ENCODE measurements at regions not wholly inside any gene's neighbourhood (a gene's known extent, or its start where the extent isn't known, plus 50 kb on each side); places are given as distances from the start of the nearest gene placed in this dataset.

GRCh38 chr6:92847988-92848387, 571.4 kb downstream of the EPHA7 start:
- H3K9me3 ChIP-seq, result no peaks in the 10 kb centered on the region
- TF ChIP-seq CTCF (IDR thresholded peaks at IDR 0.05), result no peak
- no peak for DNase-seq (ENCODE audit: low spot score in 2 of 2)
- H3K36me3 ChIP-seq, result no peaks in the 10 kb centered on the region
- intact Hi-C loops (cut with DNase I), result no loop called here
- no peaks in the 10 kb centered on the region for H3K27me3 ChIP-seq
- no peaks in the 10 kb centered on the region for H3K4me1 ChIP-seq
- H3K27ac ChIP-seq, result no peak overlapping the region
- H3K4me3 ChIP-seq, result no peak overlapping the region

DNA sequence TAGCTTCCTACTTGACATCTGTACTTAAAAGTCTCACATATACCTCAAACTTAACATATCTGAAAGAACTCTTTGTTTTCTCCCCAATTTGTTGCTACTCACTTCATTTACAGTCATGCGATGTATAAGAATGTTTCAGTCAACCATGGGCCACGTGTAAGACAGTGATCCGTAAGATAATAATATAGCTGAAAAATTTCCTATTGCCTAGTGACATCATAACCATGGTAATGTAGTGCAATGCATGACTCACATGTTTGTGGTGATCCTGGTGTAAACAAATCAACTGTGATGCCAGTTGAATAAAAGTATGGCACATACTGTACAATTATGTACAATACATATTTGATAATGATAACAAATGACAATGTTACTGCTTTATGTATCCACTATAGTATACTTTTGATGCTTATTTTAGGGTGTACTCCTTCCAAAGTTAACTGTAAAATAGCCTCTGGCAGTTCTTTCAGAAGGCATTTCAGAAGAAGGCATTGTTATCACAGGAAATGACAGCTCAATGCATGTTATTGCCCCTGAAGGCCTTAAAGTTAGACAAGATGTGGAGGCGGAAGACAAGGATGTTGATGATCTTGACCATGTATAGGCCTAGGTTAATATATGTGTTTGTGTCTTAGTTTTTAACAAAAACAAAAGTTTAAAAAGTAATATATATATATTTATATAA, 579.0 kb downstream of the EPHA7 start:
- Histone ChIP-seq H3K4me3 (no peak overlapping the region), H3K9me3 (no peaks in the 10 kb centered on the region), H3K36me3 (no peaks in the 10 kb centered on the region), H3K4me1 (no peaks in the 10 kb centered on the region), H3K27me3 (no peaks in the 10 kb centered on the region), H3K27ac (no peak overlapping the region)
- intact Hi-C loops (cut with DNase I), result no loop called here
- DNase-seq (ENCODE audit: low spot score in 2 of 2), result no peak
- no peak for TF ChIP-seq CTCF (IDR thresholded peaks at IDR 0.05)

DNA sequence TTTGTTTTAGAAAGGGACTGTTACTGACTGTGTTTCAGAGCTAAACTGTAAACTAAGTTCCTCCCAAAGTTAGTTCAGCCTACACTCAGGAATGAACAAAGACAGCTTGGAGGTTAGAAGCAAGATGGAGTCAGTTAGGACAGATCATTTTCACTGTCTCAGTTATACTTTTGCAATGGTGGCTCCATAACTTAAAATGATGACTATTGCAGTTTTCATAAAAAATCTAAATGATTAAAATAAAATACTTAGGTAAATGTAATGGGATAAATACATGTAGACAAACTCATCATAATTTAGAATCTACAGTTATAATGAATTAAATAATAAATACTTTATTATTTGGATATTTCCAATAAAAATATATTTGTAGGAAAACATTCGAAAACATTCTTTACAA, 590.6 kb downstream of the EPHA7 start:
- Histone ChIP-seq H3K4me1 (no peaks in the 10 kb centered on the region), H3K27ac (no peak overlapping the region), H3K36me3 (no peaks in the 10 kb centered on the region), H3K27me3 (no peaks in the 10 kb centered on the region), H3K9me3 (no peaks in the 10 kb centered on the region), H3K4me3 (no peak overlapping the region)
- no peak for DNase-seq (ENCODE audit: low spot score in 2 of 2)
- intact Hi-C loops (cut with DNase I), result no loop called here
- no peak for TF ChIP-seq CTCF (IDR thresholded peaks at IDR 0.05)

DNA sequence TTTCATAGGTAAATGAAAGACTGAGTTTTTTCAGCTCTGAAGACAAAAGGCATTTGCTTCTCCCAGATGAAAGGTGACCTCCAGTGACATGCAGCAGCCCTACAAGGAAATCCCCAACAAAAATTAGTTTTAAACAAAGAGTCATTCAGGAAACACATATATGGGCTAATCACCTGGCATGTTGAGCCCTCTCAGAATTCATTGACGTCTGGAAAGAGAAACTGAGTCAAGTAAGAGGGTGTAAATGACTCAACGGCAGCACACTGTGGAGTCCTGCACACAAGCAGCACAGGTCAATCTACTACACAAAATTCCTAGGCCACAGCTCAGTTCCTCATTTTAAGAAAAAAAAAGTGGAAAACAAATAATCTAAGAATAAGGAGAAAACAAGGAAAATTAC, 592.3 kb downstream of the EPHA7 start:
- no peaks in the 10 kb centered on the region for H3K9me3 ChIP-seq
- intact Hi-C loops (cut with DNase I), result no loop called here
- H3K36me3 ChIP-seq, result no peaks in the 10 kb centered on the region
- no peak overlapping the region for H3K4me3 ChIP-seq
- H3K4me1 ChIP-seq, result no peaks in the 10 kb centered on the region
- no peak overlapping the region for H3K27ac ChIP-seq
- no peaks in the 10 kb centered on the region for H3K27me3 ChIP-seq
- no peak for TF ChIP-seq CTCF (IDR thresholded peaks at IDR 0.05)
- DNase-seq (ENCODE audit: low spot score in 2 of 2), result no peak

- no peaks in the 10 kb centered on the region for H3K9me3 ChIP-seq
- H3K4me3 ChIP-seq, result no peak overlapping the region
- H3K27me3 ChIP-seq, result no peaks in the 10 kb centered on the region
- no peaks in the 10 kb centered on the region for H3K36me3 ChIP-seq
- no peak for TF ChIP-seq CTCF (IDR thresholded peaks at IDR 0.05)
- intact Hi-C loops (cut with DNase I), result no loop called here
- no peak overlapping the region for H3K27ac ChIP-seq
- H3K4me1 ChIP-seq, result no peaks in the 10 kb centered on the region
- no peak for DNase-seq (ENCODE audit: low spot score in 2 of 2)
These were observed 592.7 kb downstream of the EPHA7 start for GRCh38 chr6:92826633-92827032.

- DNase-seq (ENCODE audit: low spot score in 2 of 2), result no peak
- Histone ChIP-seq H3K36me3 (no peaks in the 10 kb centered on the region), H3K9me3 (no peaks in the 10 kb centered on the region), H3K27ac (no peak overlapping the region), H3K4me3 (no peak overlapping the region), H3K4me1 (no peaks in the 10 kb centered on the region), H3K27me3 (no peaks in the 10 kb centered on the region)
- TF ChIP-seq CTCF (IDR thresholded peaks at IDR 0.05), result no peak
- intact Hi-C loops (cut with DNase I), result no loop called here
These were observed 597.1 kb downstream of the EPHA7 start for GRCh38 chr6:92822222-92822621.
